WERI-Rb-1 (cell line): ENCODE measurements at regions not wholly inside any gene's neighbourhood (a gene's known extent, or its start where the extent isn't known, plus 50 kb on each side); places are given as distances from the start of the nearest gene placed in this dataset.

ENCODE experiments used
- DNase-seq: peaks from one replicate; pipeline ENCODE4 v3.0.0-alpha.2; 2020
- H3K27ac ChIP-seq: fragments of 250-450 bp; sonication (Bioruptor Pico); 2 replicates; pipeline ENCODE4 v1.5.1; 2020; ENCODE audit warnings: mild to moderate bottlenecking, moderate library complexity
- H3K27me3 ChIP-seq: fragments of 250-450 bp; sonication (Bioruptor Pico); 2 replicates; pipeline ENCODE4 v1.5.1; 2021; ENCODE audit warnings: mild to moderate bottlenecking, low read depth, moderate library complexity; ENCODE audit not compliant: insufficient read depth, severe bottlenecking
- H3K36me3 ChIP-seq: fragments of 250-450 bp; sonication (Bioruptor Pico); 2 replicates; pipeline ENCODE4 v1.5.1; 2020; ENCODE audit warnings: mild to moderate bottlenecking, moderate library complexity
- H3K4me3 ChIP-seq: 2 replicates; pipeline ENCODE4 v1.5.1; 2011; ENCODE audit warnings: low read depth, mild to moderate bottlenecking, control low read depth, low read length
- H3K9me3 ChIP-seq: fragments of 250-450 bp; sonication (Bioruptor Pico); 2 replicates; pipeline ENCODE4 v1.5.1; 2021; ENCODE audit warnings: mild to moderate bottlenecking, moderate library complexity; ENCODE audit not compliant: severe bottlenecking
- TF ChIP-seq, protein P1 (sequence below): IDR thresholded peaks from 2 replicates; pipeline ENCODE4 v1.5.1; 2011; ENCODE audit warnings: low read depth, mild to moderate bottlenecking, control low read depth, inconsistent platforms, low read length

- DNase-seq = no peak
- Histone ChIP-seq H3K27ac (no peak overlapping the region), H3K9me3 (peaks cover 3% of the 10 kb centered on the region), H3K36me3 (no peaks in the 10 kb centered on the region), H3K27me3 (peaks cover 57% of the 10 kb centered on the region), H3K4me3 (no peak overlapping the region)
- TF ChIP-seq, protein P1, sequence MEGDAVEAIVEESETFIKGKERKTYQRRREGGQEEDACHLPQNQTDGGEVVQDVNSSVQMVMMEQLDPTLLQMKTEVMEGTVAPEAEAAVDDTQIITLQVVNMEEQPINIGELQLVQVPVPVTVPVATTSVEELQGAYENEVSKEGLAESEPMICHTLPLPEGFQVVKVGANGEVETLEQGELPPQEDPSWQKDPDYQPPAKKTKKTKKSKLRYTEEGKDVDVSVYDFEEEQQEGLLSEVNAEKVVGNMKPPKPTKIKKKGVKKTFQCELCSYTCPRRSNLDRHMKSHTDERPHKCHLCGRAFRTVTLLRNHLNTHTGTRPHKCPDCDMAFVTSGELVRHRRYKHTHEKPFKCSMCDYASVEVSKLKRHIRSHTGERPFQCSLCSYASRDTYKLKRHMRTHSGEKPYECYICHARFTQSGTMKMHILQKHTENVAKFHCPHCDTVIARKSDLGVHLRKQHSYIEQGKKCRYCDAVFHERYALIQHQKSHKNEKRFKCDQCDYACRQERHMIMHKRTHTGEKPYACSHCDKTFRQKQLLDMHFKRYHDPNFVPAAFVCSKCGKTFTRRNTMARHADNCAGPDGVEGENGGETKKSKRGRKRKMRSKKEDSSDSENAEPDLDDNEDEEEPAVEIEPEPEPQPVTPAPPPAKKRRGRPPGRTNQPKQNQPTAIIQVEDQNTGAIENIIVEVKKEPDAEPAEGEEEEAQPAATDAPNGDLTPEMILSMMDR = no peak
Measured at GRCh38 chr5:170444969-170445505, 55.9 kb upstream of the KCNMB1 start.

DNA sequence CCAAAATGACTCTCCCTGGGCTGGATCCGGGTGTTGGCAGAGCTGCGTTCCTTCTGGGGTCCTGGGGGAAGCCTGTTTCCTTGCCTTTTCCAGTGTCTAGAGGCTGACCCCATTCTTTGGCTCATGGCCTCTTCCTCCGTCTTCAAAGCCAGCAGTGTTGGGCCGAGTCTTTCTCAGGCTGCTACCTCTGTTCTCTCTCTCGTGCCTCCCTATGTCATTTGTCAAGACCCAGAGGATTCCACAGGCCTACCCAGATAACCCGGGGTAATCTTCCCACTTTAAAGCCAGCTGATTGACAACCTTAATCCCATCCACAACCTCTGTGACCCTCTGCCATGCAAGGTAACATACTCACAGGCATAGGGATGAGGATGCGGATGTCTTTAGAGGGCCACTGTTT, 55.0 kb upstream of the KCNMB1 start:
- Histone ChIP-seq H3K36me3 (no peaks in the 10 kb centered on the region), H3K4me3 (no peak overlapping the region), H3K27me3 (peaks cover 60% of the 10 kb centered on the region), H3K27ac (no peak overlapping the region), H3K9me3 (peaks cover 3% of the 10 kb centered on the region)
- TF ChIP-seq, protein P1 = no peak
- DNase-seq = no peak

GRCh38 chr5:170443624-170444023, 54.5 kb upstream of the KCNMB1 start:
- no peak for DNase-seq
- TF ChIP-seq, protein P1 = no peak
- Histone ChIP-seq H3K27ac (no peak overlapping the region), H3K4me3 (no peak overlapping the region), H3K27me3 (peaks cover 60% of the 10 kb centered on the region), H3K36me3 (no peaks in the 10 kb centered on the region), H3K9me3 (peaks cover 3% of the 10 kb centered on the region)

DNA sequence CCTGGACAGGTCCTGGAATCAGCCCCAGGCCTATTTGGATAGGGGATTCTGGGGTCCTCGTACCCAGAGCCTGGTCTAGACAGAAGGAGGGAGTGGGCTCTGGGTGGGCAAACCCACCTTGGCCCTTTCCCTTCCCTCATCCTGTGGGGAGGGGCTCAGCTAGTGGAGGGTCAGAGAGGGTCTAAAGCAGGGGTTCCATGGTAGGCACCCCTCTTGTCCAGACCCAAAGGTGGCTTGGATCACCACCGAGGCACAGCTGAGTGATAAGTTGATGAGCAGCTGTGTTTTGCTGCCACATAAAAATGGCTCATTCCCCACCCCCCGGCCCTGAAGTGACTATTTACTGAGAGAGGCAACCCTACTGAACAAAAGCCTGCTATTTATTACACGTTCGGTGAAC, 53.8 kb upstream of the KCNMB1 start:
- no peak overlapping the region for H3K4me3 ChIP-seq
- H3K27ac ChIP-seq = no peak overlapping the region
- H3K27me3 ChIP-seq = peaks cover 62% of the 10 kb centered on the region
- H3K9me3 ChIP-seq = peaks cover 3% of the 10 kb centered on the region
- H3K36me3 ChIP-seq = no peaks in the 10 kb centered on the region
- DNase-seq = no peak
- TF ChIP-seq, protein P1 = no peak

GRCh38 chr5:170442391-170442790, 53.2 kb upstream of the KCNMB1 start:
- no peak overlapping the region for H3K4me3 ChIP-seq
- H3K27ac ChIP-seq = no peak overlapping the region
- peaks cover 3% of the 10 kb centered on the region for H3K9me3 ChIP-seq
- TF ChIP-seq, protein P1 = no peak
- peaks cover 62% of the 10 kb centered on the region for H3K27me3 ChIP-seq
- DNase-seq = no peak
- no peaks in the 10 kb centered on the region for H3K36me3 ChIP-seq

- DNase-seq = no peak
- Histone ChIP-seq H3K4me3 (no peak overlapping the region), H3K9me3 (peaks cover 3% of the 10 kb centered on the region), H3K27ac (no peak overlapping the region), H3K27me3 (peaks cover 63% of the 10 kb centered on the region), H3K36me3 (no peaks in the 10 kb centered on the region)
- TF ChIP-seq, protein P1 = no peak
Measured at GRCh38 chr5:170441393-170441784, 52.2 kb upstream of the KCNMB1 start.
